Trophoblast cell (in vitro differentiated cells and primary cell): ENCODE measurements at regions not wholly inside any gene's neighbourhood (a gene's known extent, or its start where the extent isn't known, plus 50 kb on each side); places are given as distances from the start of the nearest gene placed in this dataset.

Source experiments
- DNase-seq, 2 donors: peaks; one replicate each; pipeline ENCODE4 v3.0.0-alpha.2; 2016
- H2AFZ ChIP-seq: 2 replicates; pipeline ENCODE4 v1.6.1; 2013; ENCODE audit warnings: low read length, moderate library complexity, mild to moderate bottlenecking; ENCODE audit not compliant: insufficient read depth, poor library complexity
- H2AK5ac ChIP-seq: 2 replicates; pipeline ENCODE4 v1.6.1; 2013; ENCODE audit warnings: mild to moderate bottlenecking, low read length
- H2BK120ac ChIP-seq: 2 replicates; pipeline ENCODE4 v1.6.1; 2013; ENCODE audit warnings: low read length, mild to moderate bottlenecking, moderate library complexity; ENCODE audit not compliant: insufficient read depth, poor library complexity
- H2BK12ac ChIP-seq: 2 replicates; pipeline ENCODE4 v1.6.1; 2013; ENCODE audit warnings: mild to moderate bottlenecking, low read length, moderate library complexity
- H2BK5ac ChIP-seq: 2 replicates; pipeline ENCODE4 v1.6.1; 2013; ENCODE audit warnings: low read length, low read depth, moderate library complexity, mild to moderate bottlenecking; ENCODE audit not compliant: poor library complexity
- H3K14ac ChIP-seq: 2 replicates; pipeline ENCODE4 v1.6.1; 2013; ENCODE audit warnings: mild to moderate bottlenecking, low read length
- H3K18ac ChIP-seq: 2 replicates; pipeline ENCODE4 v1.6.1; 2013; ENCODE audit warnings: mild to moderate bottlenecking, low read length
- H3K23ac ChIP-seq: 2 replicates; pipeline ENCODE4 v1.6.1; 2013; ENCODE audit warnings: low read length
- H3K27ac ChIP-seq: 2 replicates; pipeline ENCODE4 v1.5.1; 2013; ENCODE audit warnings: low read depth, mild to moderate bottlenecking, inconsistent platforms, low read length, moderate library complexity
- H3K27me3 ChIP-seq: 2 replicates; pipeline ENCODE4 v1.6.1; 2013; ENCODE audit warnings: inconsistent platforms, mild to moderate bottlenecking, low read length, moderate library complexity; ENCODE audit not compliant: insufficient read depth
- H3K36me3 ChIP-seq, 2 experiments: 1 replicate in 1 of 2; 2 replicates in 1 of 2; pipeline ENCODE4 v1.6.1; 2013; ENCODE audit warnings: low read length in 2 of 2, mild to moderate bottlenecking in 2 of 2, moderate library complexity in 1 of 2; ENCODE audit not compliant: insufficient read depth in 2 of 2, control insufficient read depth in 1 of 2
- H3K4ac ChIP-seq: 2 replicates; pipeline ENCODE4 v1.6.1; 2013; ENCODE audit warnings: low read depth, mild to moderate bottlenecking, low read length, moderate library complexity
- H3K4me1 ChIP-seq, 2 experiments: 1 replicate in 1 of 2; 2 replicates in 1 of 2; pipeline ENCODE4 v1.6.1; 2013; ENCODE audit warnings: low read length in 2 of 2, mild to moderate bottlenecking in 2 of 2, moderate library complexity in 1 of 2; ENCODE audit not compliant: insufficient read depth in 2 of 2, control insufficient read depth in 1 of 2
- H3K4me2 ChIP-seq: 2 replicates; pipeline ENCODE4 v1.6.1; 2013; ENCODE audit warnings: inconsistent platforms, mild to moderate bottlenecking, low read length, moderate library complexity
- H3K4me3 ChIP-seq: 2 replicates; pipeline ENCODE4 v1.5.1; 2013; ENCODE audit warnings: mild to moderate bottlenecking, low read depth, low read length, inconsistent platforms
- H3K79me1 ChIP-seq: one replicate; pipeline ENCODE4 v1.6.1; 2013; ENCODE audit warnings: low read length
- H3K79me2 ChIP-seq: 2 replicates; pipeline ENCODE4 v1.6.1; 2013; ENCODE audit warnings: low read length, mild to moderate bottlenecking; ENCODE audit not compliant: control insufficient read depth, insufficient read depth, poor library complexity
- H3K9ac ChIP-seq: 2 replicates; pipeline ENCODE4 v1.6.1; 2013; ENCODE audit warnings: mild to moderate bottlenecking, low read length
- H3K9me3 ChIP-seq: 2 replicates; pipeline ENCODE4 v1.6.1; 2013; ENCODE audit warnings: low read depth, mild to moderate bottlenecking, control low read depth, inconsistent platforms, low read length; ENCODE audit not compliant: insufficient read depth
- H4K12ac ChIP-seq: 2 replicates; pipeline ENCODE4 v1.6.1; 2013; ENCODE audit warnings: low read depth, mild to moderate bottlenecking, low read length, moderate library complexity
- H4K8ac ChIP-seq: 2 replicates; pipeline ENCODE4 v1.6.1; 2013; ENCODE audit warnings: low read depth, mild to moderate bottlenecking, low read length, moderate library complexity
- H4K91ac ChIP-seq: one replicate; pipeline ENCODE4 v1.6.1; 2013; ENCODE audit warnings: low read depth, mild to moderate bottlenecking, low read length, moderate library complexity
- WGBS: extraction: QIAGEN DNeasy Blood & Tissue Kit; methylation state at CpG from one replicate; pipeline ENCODE4 v1.1.7; 2013; ENCODE audit warnings: missing lambda C conversion rate; ENCODE audit not compliant: insufficient read length, insufficient coverage; ENCODE audit errors: extremely low coverage; 5-methylcytosine and 5-hydroxymethylcytosine counted together

- Histone ChIP-seq H3K79me2 (no peaks in the 10 kb centered on the region), H2AFZ (no peak overlapping the region), H2AK5ac (no peak overlapping the region), H3K27ac (no peak overlapping the region), H3K9ac (no peak overlapping the region), H3K18ac (no peak overlapping the region), H4K12ac (no peak overlapping the region), H4K91ac (no peak overlapping the region), H2BK120ac (no peak overlapping the region), H3K27me3 (no peaks in the 10 kb centered on the region), H3K4me3 (no peak overlapping the region), H4K8ac (no peak overlapping the region), H3K4ac (no peak overlapping the region), H3K4me1 (no peaks in the 10 kb centered on the region), H3K4me2 (no peak overlapping the region), H3K14ac (no peak overlapping the region), H2BK12ac (no peak overlapping the region), H3K9me3 (peaks cover 8% of the 10 kb centered on the region), H2BK5ac (no peak overlapping the region), H3K23ac (no peak overlapping the region), H3K36me3 (no peaks in the 10 kb centered on the region), H3K79me1 (no peaks in the 10 kb centered on the region)
- no peak for DNase-seq
Measured at GRCh38 chr2:103734911-103735310, 973.1 kb downstream of the TMEM182 start.

- Histone ChIP-seq H3K27ac (no peak overlapping the region), H2BK5ac (no peak overlapping the region), H3K14ac (no peak overlapping the region), H2AFZ (no peak overlapping the region), H2BK120ac (no peak overlapping the region), H3K23ac (no peak overlapping the region), H2BK12ac (no peak overlapping the region), H3K4me1 (no peaks in the 10 kb centered on the region), H3K79me1 (no peaks in the 10 kb centered on the region), H3K27me3 (no peaks in the 10 kb centered on the region), H3K36me3 (no peaks in the 10 kb centered on the region), H3K18ac (no peak overlapping the region), H3K79me2 (no peaks in the 10 kb centered on the region), H4K8ac (no peak overlapping the region), H3K9ac (no peak overlapping the region), H3K4ac (no peak overlapping the region), H3K4me2 (no peak overlapping the region), H2AK5ac (no peak overlapping the region), H4K12ac (no peak overlapping the region), H3K4me3 (no peak overlapping the region), H3K9me3 (peaks cover 7% of the 10 kb centered on the region), H4K91ac (no peak overlapping the region)
- WGBS = no CpG with 5 or more reads among the region's 3 CpGs
- no peak for DNase-seq
Measured at GRCh38 chr2:103738108-103738507, 976.3 kb downstream of the TMEM182 start.

GRCh38 chr2:103738606-103739005, 976.8 kb downstream of the TMEM182 start:
- no peaks in the 10 kb centered on the region for H3K79me1 ChIP-seq
- WGBS = no CpG with 5 or more reads among the region's 1 CpG
- no peak overlapping the region for H3K14ac ChIP-seq
- no peak overlapping the region for H3K9ac ChIP-seq
- no peak overlapping the region for H3K23ac ChIP-seq
- no peak overlapping the region for H2AFZ ChIP-seq
- no peaks in the 10 kb centered on the region for H3K4me1 ChIP-seq
- peaks cover 2% of the 10 kb centered on the region for H3K9me3 ChIP-seq
- H2BK12ac ChIP-seq = no peak overlapping the region
- H3K4me2 ChIP-seq = no peak overlapping the region
- no peak overlapping the region for H4K12ac ChIP-seq
- no peak overlapping the region for H4K8ac ChIP-seq
- no peak for DNase-seq
- no peak overlapping the region for H3K27ac ChIP-seq
- no peaks in the 10 kb centered on the region for H3K36me3 ChIP-seq
- H3K18ac ChIP-seq = no peak overlapping the region
- no peak overlapping the region for H2BK120ac ChIP-seq
- no peaks in the 10 kb centered on the region for H3K27me3 ChIP-seq
- H4K91ac ChIP-seq = no peak overlapping the region
- no peaks in the 10 kb centered on the region for H3K79me2 ChIP-seq
- no peak overlapping the region for H2BK5ac ChIP-seq
- no peak overlapping the region for H3K4me3 ChIP-seq
- H2AK5ac ChIP-seq = no peak overlapping the region
- no peak overlapping the region for H3K4ac ChIP-seq

- Histone ChIP-seq H2BK120ac (no peak overlapping the region), H3K79me1 (no peaks in the 10 kb centered on the region), H3K4ac (no peak overlapping the region), H2AFZ (no peak overlapping the region), H3K9me3 (no peaks in the 10 kb centered on the region), H4K8ac (no peak overlapping the region), H4K91ac (no peak overlapping the region), H3K14ac (no peak overlapping the region), H3K36me3 (no peaks in the 10 kb centered on the region), H3K27ac (no peak overlapping the region), H3K18ac (no peak overlapping the region), H3K79me2 (no peaks in the 10 kb centered on the region), H4K12ac (no peak overlapping the region), H3K4me3 (no peak overlapping the region), H2BK12ac (no peak overlapping the region), H3K4me1 (no peaks in the 10 kb centered on the region), H3K27me3 (no peaks in the 10 kb centered on the region), H2AK5ac (no peak overlapping the region), H3K9ac (no peak overlapping the region), H2BK5ac (no peak overlapping the region), H3K4me2 (no peak overlapping the region), H3K23ac (no peak overlapping the region)
- WGBS = no CpG with 5 or more reads among the region's 3 CpGs
- no peak for DNase-seq
Measured at GRCh38 chr2:103739186-103739585, 977.4 kb downstream of the TMEM182 start.
